Effector CD8-positive, alpha-beta T cell (primary cell): ENCODE measurements at regions not wholly inside any gene's neighbourhood (a gene's known extent, or its start where the extent isn't known, plus 50 kb on each side); places are given as distances from the start of the nearest gene placed in this dataset.

Experiments used
- DNase-seq: peaks from one replicate; lab custom pipeline; 2025; lab: John Stamatoyannopoulos, UW

DNA sequence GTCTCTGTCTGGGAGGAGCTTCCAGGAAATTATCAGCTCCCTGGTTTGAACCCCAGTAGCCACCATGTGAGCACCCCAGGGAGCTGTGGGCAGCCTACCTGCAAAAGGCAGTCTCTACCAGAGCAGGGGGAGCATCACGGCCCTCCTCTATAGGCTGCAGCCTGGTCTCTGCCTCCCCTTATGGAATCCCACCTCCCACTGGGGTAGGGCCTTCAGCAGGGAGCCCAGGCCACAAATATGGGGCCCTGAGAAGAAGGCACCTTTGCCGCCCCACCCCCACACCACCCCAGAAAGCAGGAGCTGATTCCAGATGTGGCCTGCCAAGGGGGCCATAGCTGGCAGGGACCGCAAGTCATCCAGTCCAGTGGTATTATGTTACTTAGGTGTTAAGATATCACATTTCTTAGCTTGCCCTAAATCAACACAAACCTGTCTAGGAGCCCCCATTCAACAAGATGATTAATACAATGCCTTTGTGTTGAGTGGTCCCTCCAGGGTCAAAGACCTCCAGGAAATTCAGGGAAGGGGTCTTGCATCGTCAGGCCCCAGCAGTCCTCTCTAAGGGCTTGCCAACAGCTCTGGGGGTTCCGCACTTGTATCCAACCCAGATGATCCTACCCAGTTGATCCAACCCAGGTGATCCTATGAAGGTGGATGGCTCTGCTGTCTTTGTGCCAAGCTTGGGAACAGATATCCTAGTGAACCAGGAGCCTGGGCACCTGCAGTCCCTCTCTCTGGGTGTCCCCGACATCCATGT lies 114.9 kb downstream of the OAT start:
- no peak for DNase-seq

DNA sequence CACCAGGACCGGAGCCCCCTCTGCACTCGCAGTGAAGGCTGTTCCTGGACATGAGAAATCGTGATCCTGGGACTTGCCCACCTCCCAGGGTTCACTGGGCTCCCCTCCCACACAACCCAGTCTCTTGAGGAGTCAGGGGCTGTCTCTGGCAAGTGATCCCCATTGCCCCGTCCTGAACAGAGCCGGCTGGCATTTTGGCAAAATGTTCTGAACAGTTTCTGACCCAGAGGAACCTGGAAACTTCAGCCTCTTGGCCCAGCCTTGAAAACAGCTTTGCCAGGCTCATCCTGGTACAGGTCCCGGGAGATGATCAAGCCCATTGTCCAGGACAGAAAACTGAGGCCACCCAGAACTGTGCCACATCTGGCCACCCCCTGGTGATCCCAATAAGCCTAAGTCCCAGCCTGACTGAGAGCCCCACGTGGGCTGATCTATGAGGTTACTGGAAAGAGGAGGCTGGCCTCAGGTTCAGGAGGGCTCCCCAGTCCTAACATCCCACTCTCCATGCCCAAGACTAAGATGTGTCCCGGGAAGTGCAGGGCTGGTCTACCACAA lies 115.7 kb downstream of the OAT start:
- no peak for DNase-seq

DNA sequence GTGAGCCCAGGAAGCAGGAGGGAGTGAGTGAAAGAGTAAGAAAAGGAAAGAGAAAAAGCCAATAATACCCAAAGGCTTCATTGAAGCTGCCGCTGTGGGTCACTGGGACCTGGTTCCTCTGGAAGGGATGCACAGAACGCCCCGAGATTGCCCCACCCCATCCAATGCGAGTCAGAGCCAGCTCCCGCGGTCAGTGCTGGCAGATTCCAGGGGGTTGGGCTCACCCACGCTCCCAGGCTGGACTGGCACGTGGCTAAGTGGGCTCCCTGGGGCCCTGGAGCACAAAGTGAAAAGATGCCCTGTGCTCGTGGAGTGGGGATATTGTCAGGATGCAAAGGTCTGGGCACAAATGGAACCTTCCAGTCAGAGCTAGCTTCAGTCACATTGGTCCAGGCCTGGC lies 117.0 kb downstream of the OAT start:
- no peak for DNase-seq

DNA sequence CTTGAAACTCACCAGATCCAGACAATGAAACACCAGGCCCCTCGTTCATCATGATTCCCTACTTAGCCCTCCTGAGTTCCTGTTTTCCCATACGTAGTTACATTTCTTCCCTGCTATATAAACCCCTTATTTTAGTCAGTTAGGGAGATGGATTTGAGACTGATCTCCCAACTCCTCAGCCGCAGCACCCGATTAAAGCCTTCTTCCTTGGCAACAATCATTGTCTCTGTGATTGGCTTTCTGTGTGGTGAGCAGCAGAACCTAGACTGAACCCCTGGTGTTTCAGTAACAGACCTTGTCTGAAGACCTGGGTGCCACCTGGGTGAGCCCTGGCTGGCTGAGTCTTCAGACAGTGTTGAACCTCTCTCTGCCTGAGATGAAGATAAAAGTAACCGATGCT lies 118.0 kb downstream of the OAT start:
- DNase-seq, result no peak

DNA sequence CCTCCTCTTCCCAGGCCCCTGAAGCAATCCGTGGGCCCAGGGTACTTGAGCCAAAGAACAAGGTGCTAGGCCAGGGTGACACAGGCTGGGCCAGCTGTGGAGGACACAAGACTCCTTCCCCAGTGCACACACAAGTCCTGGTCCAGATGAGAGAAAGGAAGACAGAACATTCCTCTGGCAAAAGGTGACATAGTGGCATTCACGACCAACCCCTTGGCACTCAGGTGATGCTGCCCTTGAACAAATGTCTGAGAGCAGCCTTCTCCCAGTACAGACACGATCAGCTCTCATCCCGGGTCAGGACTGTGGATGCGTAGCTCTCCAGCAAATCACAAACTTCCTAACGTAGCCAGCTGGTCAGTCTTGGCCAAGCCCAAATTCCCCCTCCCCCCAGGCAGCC lies 118.5 kb downstream of the OAT start:
- DNase-seq, result no peak

DNA sequence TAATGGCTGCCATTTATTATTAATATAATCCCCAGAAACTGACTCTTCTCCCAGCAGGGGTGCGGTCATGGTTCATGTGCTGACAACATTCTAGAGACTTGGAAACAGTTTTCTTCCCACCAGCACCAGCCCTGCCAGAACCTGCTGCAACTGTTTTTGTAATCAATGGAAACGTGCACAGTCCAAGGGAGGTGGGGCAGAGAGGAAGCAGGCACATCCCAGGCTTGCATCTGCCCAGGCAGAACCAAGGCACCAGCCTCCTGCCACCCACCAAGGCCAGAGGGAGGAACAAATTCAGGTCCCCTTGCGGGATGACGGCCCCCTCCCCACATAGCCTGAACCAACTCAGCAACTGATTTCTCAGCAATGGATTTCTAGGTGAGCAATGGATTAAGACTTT lies 119.0 kb downstream of the OAT start:
- no peak for DNase-seq

DNA sequence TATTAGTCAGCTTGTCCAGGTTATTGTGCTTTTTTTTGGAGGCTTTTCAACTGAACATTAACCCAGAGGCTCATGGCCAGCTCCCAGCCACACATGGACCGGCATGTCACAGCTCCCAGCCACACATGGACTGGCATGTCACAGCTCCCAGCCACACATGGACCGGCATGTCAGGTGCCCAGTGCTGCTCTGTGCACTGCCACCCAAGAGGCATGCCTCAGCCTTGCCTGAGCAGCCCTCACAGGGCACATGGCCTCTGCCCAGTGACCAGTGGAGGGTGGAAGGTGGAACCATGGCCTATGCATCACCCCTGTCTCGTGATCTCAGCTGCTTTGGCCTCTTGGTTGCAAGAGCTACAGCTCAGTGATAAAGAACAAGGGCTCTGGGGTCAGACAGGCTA lies 119.8 kb downstream of the OAT start:
- no peak for DNase-seq

DNA sequence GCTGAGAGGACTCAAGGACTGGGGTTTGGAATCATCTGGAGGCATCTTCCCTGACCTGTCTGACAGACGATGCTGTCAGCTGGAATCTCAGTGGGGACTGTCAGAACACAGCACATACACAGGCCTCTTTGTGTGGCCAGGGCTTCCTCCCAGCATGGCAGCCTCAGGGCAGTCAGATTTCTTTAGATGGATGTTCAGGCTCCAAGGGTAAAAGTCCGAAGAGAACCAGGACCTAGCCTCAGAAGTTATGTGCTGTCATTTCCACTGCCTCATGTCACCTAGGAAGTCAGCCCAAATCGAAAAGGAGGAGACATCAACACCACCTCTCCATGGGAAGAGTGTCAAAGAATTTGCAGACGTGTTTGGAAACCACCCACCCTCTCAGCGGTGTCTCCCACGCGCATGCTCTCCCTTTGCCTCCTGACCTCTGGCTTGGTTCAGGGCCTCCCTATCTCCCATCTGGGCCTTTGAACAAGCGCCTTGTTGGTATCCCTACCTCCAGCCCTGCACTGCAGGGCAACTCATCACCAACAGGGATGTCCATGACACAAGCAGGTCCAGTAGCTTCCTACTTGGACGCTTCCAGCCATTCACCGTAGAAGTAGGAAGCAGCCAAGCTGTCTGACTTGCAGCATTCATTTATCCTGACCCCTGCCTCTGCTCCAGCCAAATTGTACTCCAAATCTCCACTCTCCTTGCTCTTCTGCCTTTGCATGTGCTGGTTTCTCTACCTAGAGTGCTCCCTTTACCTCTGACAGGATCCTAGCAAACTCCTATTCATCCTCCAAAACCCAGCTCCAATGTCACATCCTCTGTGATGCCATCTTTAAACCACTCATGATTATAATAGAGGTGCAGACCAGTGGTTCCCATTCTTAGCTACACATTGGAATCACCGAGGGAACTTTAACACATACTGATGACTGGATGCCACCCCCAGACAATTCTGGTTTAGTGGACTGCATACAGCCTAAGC lies 121.6 kb downstream of the OAT start:
- DNase-seq, result no peak

DNA sequence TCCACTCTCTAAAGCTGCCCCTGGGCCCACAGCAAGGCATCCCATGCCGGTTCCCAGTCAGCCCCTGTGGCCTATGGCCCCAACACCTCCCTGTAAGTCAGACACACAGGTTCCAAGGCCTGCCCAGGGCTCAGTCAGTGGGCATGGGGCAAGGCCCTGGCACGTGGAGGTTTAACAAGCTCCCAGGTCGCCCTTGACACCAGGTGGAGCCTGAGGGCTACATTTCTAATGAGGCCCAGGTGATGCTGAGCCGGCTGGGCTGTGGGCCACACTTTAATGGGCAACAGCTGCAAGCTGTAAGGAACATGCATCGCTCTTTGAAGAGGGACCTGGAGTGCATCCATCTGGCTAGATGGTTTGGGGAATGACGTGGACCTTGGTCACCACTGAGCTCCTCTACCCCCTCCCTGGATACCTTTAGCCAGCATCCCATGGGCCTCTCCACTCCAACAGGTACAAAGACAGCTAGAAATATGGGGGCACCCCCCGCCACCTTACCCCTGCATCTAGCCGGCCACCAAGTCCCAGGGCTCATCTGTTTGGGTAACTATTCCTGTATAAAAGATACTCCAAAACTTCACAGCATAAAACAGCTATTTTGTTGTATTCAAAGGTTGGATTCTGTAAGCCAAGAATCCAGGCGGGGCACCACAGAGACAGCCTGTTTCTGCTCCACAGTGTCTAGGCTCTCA lies 122.5 kb downstream of the OAT start:
- no peak for DNase-seq

DNA sequence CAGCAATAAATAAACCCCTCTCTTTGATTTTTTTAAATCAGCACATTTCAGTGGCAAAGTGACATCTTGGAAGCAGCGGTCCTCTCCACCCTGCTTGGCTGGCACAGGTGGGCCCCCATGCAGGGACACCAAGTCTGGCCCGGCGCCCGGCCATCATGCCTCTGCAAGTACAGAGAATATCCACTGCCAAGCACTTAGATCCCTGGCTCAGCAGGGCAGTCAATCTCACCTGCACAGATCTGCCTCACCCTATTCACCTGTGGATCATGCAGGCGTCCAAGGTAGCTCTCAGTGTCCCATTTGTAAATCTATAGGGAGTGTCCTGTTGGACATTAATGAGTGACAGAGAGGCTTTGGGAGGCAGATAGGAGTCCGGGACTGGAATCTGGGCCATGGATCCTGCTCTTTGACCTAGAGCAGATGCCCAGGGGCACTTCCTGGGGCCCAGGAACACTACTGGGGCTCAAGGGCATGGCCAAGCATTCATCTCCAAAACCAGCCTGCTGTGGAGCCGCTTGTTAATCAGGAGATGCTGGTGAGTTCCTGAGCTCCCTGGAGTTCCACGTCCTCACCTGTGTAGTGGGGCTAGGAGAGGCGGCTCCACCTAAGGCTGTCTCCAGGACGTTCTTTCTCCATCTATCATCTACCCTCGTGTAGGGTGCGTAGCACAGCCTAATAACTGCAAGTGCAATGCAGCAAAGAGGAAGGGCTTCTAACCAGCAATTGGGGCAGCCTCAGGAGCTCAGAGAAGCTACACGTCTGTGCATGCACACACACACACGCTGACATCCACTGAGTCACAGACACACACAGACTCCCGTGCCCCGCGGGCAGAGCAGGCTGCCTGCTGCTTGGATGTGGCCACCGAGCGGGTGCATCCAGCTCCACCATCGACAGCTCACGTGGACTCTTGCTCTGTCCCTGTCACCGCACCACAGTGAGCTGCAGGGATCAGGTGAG lies 123.6 kb downstream of the OAT start:
- DNase-seq, result no peak

DNA sequence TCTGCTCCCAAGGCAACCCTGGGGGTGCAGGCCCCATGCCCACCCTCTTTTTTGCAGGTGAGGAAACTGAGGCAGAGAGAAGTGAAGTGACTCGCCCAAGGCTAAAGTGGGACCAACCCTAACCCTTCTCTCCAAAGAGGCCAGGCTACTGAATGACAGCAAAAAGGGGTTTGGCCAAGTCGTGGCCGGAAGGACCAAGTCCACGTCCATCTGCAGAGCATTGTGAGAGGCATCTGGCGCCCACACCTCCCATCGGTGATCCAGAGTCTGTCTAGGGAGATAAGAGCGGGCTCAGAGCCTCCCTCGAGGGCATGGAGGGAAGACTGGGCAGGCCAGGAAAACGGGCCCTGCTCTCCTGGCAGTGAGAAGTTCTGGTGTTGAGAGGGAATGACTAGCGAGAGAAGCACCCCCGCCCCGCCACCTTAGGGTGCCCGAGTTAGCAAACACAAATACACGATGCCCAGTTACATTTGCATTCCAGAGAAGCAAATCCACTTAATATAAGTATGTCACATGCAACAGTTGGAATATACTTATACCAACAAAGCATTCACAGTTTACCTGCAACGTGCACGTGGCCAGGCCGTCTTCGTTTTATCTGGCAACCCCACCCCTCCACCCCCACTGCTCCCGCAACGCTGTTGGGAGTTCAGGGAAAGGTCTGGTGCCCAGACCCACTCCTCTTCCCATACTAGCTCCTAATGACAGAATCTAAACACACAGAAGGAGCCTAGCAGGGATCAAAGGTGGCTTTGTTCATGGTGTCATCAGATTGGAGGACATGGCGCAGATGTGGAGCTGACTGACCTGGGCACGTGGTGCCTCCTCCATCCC lies 124.9 kb downstream of the OAT start:
- DNase-seq, result no peak

DNA sequence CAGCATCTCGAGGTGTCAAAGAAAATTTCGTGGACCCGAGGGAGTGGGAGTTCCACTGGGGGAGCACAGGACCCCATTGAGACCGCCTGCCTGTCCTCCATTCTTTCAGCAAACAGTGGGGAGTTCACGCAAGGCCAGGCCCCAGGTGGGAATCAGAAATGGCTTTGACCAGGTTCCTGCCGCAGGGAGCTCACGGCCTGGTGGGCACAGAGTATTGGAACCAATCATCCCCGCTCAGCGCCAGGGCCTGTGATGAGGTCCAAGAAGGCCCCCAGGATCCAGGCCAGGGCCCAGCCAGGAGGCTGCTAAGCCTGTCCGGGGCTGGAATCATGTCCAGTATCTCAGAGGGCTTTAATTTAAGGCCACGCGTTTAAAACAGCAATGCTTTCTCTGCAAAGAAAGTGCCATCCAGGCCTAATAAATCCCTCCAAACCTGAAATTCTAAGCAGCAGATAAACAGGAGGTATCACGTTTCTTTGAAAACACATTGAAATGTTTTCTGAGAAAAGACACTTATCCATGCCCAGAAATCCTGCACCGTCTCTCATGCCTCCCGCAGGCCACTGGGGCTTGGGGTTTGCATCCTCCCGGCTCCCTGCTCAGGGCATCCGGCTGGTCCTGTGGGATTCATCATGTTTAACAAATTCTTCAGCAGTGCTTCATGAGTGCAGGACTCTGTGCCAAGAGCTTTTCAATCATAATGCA lies 125.7 kb downstream of the OAT start:
- DNase-seq, result no peak

DNA sequence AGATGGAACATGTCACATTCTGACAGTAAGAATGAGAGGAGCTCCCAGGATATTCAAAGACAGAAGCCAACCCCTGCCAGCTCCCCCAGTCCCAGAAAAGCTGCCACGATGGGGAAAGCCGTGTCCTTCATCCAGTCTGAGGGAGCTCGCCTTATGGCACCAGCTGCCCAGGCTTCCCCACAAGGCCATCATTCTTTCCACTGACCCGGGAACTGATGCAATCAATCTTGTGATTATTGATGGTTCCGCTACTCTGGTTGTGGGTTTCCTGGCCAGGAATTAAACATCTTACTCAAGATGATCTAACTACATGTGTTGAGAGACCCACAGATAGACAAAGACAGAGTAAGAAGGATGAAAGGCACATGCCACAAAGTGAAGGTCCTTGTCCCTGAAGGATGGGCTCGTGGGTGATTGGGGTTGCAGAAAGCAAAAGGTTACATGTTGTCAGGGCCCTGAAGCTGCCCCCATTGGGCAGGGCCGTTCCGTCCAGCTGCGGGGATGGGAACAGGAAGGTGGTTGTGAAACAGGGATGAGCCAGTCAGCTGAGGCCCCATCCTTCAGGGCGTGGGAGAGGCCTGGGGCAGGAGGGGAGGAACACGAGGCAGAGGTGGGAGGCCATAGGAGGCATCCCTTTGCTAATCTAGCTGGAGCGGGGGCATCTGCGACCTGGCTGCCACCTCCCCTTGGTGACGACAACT lies 127.6 kb downstream of the OAT start:
- DNase-seq, result no peak

DNA sequence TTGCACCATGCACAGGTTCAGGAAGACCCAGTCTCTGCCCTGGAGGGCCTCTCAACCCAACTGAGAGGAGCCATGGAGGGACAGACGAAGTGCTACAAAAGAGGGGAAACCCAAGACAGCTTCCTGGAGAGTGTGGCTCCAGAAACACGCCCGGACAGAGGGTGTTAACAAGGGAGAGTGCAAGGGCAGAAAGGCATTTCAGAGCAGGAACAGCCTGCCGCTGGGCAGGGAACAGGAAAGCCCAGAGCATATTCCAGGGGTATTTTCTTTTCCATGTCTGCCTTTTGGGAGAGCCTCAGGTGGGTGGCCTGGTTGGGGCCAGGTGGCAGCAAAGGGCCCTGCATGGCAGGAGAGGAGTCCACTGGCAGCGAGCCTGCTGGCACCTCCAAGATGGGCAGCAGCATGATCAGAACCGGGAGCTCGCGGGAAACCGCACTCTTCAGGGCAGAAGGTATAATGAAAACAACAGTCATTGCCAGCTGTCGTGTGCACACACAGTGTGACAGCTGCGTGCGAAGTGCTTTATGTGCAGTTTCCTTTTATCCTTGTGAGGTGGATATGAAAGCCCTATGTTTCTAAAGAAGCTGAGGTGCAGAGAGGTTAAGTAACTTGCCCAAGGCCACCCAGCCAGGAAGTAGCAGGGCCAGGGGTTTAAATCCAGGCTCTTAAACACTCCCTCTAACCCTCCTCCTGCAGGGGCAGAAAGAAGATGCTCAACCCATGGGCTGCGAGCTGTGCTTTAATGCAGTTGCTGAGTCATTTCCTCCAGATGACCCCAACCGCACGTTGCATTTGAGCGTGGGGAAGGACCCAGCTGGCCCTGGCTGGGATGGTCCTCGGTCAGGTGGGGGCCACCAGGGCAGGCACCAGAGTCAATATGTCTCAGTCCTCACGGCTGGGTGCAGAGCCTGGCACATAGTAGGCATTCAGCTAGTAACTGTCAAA lies 128.6 kb downstream of the OAT start:
- DNase-seq, result no peak

DNA sequence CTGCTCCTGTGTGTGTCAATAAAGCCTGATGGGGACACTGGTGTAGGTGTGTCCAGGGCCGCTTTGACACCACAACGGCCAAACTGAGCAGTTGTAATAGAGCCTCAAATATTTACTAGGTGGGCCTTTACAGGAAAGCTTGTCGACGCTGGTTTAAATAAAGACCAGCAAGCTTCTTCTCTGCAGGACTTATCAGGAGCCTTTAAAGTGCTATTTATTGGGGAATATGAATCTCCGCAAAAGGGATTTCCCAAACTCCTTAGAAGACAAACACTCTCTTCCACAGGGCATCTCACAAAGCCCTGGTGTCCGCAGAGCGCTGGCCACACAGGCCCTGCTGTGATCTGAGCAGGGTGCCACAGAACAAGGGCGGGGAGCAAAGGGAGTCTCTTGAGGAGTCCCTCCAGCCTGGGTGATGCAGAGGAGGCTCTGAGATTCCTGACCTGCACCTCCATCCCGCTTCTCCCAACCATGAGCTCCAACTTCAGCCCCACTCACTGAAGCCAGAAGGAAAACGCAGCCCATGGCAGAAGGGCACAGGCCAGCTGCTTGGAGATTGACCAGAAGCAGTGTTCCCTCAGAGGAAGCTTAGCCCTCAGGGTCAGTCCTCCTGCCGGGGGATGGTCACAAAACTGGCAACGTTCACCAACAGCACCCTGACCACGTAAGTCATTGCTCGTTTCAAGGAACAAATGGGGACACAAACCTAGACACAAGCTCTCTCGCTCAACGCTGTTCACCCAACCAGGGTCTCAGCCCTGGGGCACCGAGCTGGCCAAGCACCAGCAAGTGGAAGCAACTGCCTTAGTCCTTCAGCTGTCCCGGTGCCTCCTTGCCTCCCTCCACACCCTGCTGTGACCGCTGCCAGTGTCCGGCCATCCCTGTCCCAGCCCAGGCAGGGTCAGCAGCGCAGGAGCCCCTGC lies 129.5 kb downstream of the OAT start:
- no peak for DNase-seq

DNA sequence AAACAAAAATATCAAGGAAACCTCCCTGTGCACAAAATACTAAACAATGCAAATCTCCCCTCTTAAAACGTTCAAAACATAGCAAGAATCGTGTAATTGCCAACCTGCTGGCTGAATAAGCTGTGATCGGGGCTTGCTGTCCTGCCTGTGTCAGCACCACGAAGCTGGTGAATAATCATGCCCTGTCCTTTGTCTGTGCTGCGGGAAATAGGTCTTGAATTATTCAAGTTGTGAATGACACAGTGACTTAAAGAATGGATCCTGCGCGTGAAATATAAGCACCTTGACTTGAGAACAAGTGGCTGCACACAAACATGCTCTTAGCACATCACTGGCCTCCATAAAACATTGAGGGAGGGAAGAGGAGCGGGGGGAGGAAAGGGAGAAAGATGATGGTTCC lies 130.2 kb downstream of the OAT start:
- no peak for DNase-seq

DNA sequence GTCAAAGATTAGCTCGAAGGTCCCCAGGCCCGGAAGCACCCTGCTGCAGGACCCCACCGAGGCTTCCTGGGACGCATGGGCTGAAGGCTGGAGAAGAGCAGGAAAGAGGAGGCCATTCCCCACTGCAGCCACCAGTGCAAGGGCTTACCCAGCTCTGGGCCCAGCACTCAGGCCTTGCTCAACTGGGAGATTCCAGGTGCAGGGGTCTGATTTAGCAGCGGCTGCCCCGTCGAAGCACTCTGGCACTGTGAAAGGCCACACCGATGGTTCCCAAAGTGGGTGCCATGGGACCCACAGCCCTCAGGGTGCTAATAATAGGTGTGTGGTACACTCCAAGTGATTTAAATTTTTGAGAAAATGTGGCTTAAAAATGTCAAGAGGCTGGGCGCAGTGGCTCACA lies 130.9 kb downstream of the OAT start:
- DNase-seq, result no peak
